ENCODE measurements at regions not wholly inside any gene's neighbourhood (a gene's known extent, or its start where the extent isn't known, plus 50 kb on each side); places are given as distances from the start of the nearest gene placed in this dataset.

DNA sequence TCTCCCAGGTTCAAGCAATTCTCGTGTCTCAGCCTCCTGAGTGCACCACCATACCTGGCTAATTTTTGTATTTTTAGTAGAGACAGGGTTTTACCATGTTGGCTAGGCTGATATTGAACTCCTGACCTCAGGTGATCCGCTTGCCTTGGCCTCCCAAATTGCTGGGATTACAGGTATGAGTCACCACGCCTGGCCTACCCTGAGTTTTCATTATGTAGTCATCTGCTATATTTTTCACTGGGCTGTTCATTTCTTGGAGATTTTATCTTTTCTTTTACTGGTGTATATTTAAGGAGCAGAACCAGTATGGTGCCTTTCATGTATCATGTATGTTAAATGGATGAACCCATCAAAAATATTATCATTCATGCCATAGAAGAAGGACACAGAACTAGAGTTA, 377.0 kb upstream of the ACTBL2 start:
- H3K4me1 ChIP-seq (ENCODE audit: control insufficient read depth, insufficient read depth, low read length, poor library complexity, severe bottlenecking), result peaks cover 14% of the 10 kb centered on the region
- no peaks in the 10 kb centered on the region for H3K36me3 ChIP-seq (ENCODE audit: control insufficient read depth, insufficient read depth, low read length)
- no peak overlapping the region for H3K4me3 ChIP-seq (ENCODE audit: extremely low read depth, insufficient read depth, low read length, poor library complexity, severe bottlenecking)
- H3K27ac ChIP-seq (ENCODE audit: low read depth, low read length, severe bottlenecking), result no peak overlapping the region
- WGBS, 2 experiments (ENCODE audit: insufficient coverage in 2 of 2), result 100% methylated on average over 1 of the region's 3 CpGs; no CpG with 5 or more reads in 1 of the 2 experiments
- peaks cover 10% of the 10 kb centered on the region for H3K9me3 ChIP-seq (ENCODE audit: control insufficient read depth, low read length)

DNA sequence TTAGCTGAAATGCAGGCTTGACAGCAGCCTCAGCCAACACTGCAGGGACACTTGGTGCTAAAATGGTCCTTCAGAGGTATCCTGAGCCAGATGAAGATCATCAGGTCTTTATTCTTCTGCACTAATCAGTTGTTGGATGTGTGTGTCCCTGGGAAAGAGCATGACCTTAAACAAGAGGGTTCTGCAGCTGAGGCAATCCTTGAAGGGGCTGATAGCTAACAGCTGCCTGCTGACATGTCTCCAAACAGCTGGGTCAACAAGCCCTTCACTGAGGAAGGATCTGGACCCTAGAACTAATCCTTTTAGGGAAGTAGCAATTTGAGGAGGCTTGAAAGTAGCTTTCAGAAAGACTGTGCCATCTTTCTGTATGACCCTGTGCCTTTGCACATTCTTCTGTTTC, 376.3 kb upstream of the ACTBL2 start:
- Histone ChIP-seq H3K27ac (ENCODE audit: low read depth, low read length, severe bottlenecking) (no peak overlapping the region), H3K4me1 (ENCODE audit: control insufficient read depth, insufficient read depth, low read length, poor library complexity, severe bottlenecking) (peaks cover 12% of the 10 kb centered on the region), H3K9me3 (ENCODE audit: control insufficient read depth, low read length) (peaks cover 10% of the 10 kb centered on the region), H3K4me3 (ENCODE audit: extremely low read depth, insufficient read depth, low read length, poor library complexity, severe bottlenecking) (no peak overlapping the region), H3K36me3 (ENCODE audit: control insufficient read depth, insufficient read depth, low read length) (no peaks in the 10 kb centered on the region)

DNA sequence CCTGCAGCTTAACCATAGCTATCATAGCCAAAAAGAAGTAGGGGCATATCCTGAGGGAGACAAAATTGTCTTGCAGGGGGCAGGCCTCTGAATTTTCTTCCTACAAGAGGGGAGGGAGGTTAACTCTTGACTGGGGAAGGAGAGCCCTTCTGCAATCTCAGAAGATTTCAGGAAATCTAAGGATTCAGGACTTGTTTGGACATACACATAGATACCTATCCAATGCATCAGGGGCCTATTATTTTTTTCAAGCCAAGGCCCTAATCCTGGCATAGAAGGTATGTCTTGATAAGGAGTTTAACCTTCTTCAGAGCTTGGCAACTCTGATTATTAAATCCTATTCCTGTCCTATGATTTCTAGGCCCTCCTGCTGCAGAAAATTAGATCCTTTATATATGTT, 375.1 kb upstream of the ACTBL2 start:
- Histone ChIP-seq H3K4me1 (ENCODE audit: control insufficient read depth, insufficient read depth, low read length, poor library complexity, severe bottlenecking) (peaks cover 2% of the 10 kb centered on the region), H3K36me3 (ENCODE audit: control insufficient read depth, insufficient read depth, low read length) (no peaks in the 10 kb centered on the region), H3K9me3 (ENCODE audit: control insufficient read depth, low read length) (peaks cover 10% of the 10 kb centered on the region), H3K4me3 (ENCODE audit: extremely low read depth, insufficient read depth, low read length, poor library complexity, severe bottlenecking) (no peak overlapping the region), H3K27ac (ENCODE audit: low read depth, low read length, severe bottlenecking) (no peak overlapping the region)

DNA sequence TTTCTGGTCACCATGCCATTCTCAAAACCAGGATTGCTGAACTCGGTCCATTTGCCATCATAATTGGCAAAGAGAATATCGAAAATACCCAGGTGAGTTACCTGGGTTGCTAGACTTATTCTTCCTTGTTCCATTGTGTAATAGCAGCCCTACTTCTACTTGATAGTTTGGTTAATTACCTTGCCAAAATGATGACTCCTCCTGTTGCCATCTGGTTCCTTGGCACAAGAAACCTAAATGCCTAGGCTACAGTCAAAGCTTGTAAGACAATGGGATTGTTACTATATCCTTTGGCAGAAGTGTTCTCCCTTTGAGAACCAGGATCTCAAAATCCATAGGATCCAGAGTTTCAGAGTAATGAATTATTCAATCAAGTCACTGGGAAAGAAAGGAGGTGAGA, 373.2 kb upstream of the ACTBL2 start:
- Histone ChIP-seq H3K4me1 (ENCODE audit: control insufficient read depth, insufficient read depth, low read length, poor library complexity, severe bottlenecking) (no peaks in the 10 kb centered on the region), H3K4me3 (ENCODE audit: extremely low read depth, insufficient read depth, low read length, poor library complexity, severe bottlenecking) (no peak overlapping the region), H3K36me3 (ENCODE audit: control insufficient read depth, insufficient read depth, low read length) (no peaks in the 10 kb centered on the region), H3K9me3 (ENCODE audit: control insufficient read depth, low read length) (no peaks in the 10 kb centered on the region), H3K27ac (ENCODE audit: low read depth, low read length, severe bottlenecking) (no peak overlapping the region)
- WGBS, 2 experiments (ENCODE audit: insufficient coverage in 2 of 2), result 83 to 90% methylated on average over 1 to 2 of the region's 2 CpGs

DNA sequence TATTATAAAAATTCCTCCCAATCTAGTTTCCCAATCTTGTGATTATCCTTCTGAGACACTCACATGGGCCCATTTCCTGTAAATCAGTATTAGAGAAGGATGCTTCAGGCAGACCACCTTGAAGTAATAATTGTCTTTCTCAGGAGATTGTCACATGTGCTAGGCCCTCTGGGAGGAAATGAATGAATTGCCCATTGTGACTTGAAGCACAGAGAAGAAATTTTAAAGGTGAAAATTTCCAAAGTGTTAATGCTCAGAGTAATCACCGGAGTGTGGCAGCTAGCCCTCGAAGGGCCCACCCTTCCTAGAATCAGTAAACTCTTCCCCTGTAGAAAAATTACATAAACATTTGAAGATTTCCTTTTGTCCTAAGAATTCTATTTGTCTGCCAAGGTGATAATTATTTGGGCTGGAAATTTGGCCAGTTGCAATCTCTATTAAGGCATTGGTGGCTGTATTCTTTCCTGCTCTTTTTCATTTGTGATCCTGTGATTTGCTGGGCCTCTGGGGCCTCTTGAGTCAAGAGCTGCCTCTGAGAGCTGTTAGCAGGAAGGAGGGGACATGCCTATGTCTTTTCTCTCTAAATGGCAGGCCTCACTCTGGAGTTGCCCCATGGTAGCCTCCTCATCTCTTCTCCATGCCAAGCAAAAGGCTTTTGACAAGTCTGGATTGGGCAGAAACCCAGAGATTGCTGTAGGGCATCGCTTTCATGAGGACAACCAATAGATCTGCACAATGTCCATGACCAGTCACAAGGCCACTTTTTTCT, 371.5 kb upstream of the ACTBL2 start:
- H3K4me1 ChIP-seq (ENCODE audit: control insufficient read depth, insufficient read depth, low read length, poor library complexity, severe bottlenecking), result no peaks in the 10 kb centered on the region
- WGBS, 2 experiments (ENCODE audit: insufficient coverage in 2 of 2), result 83% methylated on average over 1 of the region's 3 CpGs; no CpG with 5 or more reads in 1 of the 2 experiments
- H3K36me3 ChIP-seq (ENCODE audit: control insufficient read depth, insufficient read depth, low read length), result no peaks in the 10 kb centered on the region
- no peaks in the 10 kb centered on the region for H3K9me3 ChIP-seq (ENCODE audit: control insufficient read depth, low read length)
- H3K27ac ChIP-seq (ENCODE audit: low read depth, low read length, severe bottlenecking), result no peak overlapping the region
- no peak overlapping the region for H3K4me3 ChIP-seq (ENCODE audit: extremely low read depth, insufficient read depth, low read length, poor library complexity, severe bottlenecking)

DNA sequence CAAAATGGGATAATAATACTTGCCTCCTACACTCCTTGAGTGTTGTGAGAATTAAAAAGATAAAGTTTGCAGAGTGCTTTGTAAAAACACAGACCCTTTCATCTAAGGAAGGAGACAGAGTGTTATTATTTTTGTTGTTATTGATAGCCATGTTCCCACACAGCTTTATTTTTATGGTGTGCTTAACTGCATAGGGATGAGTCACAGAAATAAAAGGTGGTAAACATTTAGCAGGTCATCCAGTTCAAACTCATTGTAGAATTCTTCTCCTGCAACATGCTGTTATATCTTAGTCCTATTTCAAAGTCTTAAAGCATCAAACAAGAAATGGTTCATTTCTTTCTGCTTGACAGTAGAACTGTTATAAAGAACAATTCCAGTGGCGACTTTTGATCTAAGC, 367.5 kb upstream of the ACTBL2 start:
- Histone ChIP-seq H3K27ac (ENCODE audit: low read depth, low read length, severe bottlenecking) (no peak overlapping the region), H3K9me3 (ENCODE audit: control insufficient read depth, low read length) (no peaks in the 10 kb centered on the region), H3K4me1 (ENCODE audit: control insufficient read depth, insufficient read depth, low read length, poor library complexity, severe bottlenecking) (no peaks in the 10 kb centered on the region), H3K4me3 (ENCODE audit: extremely low read depth, insufficient read depth, low read length, poor library complexity, severe bottlenecking) (no peak overlapping the region), H3K36me3 (ENCODE audit: control insufficient read depth, insufficient read depth, low read length) (no peaks in the 10 kb centered on the region)
- 83 to 100% methylated on average over 1 of the region's 1 CpG for WGBS, 2 experiments (ENCODE audit: insufficient coverage in 2 of 2)

DNA sequence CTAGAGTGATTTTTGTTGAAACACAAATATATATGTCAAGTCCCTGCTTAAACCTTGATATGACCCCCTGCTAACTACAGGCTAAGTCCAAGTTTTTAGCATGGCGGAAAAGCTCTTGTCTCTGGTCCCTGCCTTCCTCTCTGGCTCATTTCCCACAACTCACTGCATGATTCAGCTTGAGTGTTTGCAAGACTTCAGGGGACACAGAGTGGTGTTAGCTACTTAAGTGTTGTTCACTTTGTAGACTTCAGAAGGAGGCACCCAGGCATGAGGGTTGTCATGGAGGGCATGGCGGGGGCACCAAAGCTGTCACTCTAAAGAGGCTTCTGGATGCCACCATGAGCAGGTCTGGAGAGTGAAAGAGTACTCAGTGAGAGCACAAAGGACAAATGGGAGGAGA, 362.4 kb upstream of the ACTBL2 start:
- Histone ChIP-seq H3K36me3 (ENCODE audit: control insufficient read depth, insufficient read depth, low read length) (no peaks in the 10 kb centered on the region), H3K9me3 (ENCODE audit: control insufficient read depth, low read length) (no peaks in the 10 kb centered on the region), H3K4me1 (ENCODE audit: control insufficient read depth, insufficient read depth, low read length, poor library complexity, severe bottlenecking) (peaks cover 21% of the 10 kb centered on the region), H3K27ac (ENCODE audit: low read depth, low read length, severe bottlenecking) (no peak overlapping the region), H3K4me3 (ENCODE audit: extremely low read depth, insufficient read depth, low read length, poor library complexity, severe bottlenecking) (no peak overlapping the region)
- 91 to 94% methylated on average over 1 to 2 of the region's 2 CpGs for WGBS, 2 experiments (ENCODE audit: insufficient coverage in 2 of 2)

DNA sequence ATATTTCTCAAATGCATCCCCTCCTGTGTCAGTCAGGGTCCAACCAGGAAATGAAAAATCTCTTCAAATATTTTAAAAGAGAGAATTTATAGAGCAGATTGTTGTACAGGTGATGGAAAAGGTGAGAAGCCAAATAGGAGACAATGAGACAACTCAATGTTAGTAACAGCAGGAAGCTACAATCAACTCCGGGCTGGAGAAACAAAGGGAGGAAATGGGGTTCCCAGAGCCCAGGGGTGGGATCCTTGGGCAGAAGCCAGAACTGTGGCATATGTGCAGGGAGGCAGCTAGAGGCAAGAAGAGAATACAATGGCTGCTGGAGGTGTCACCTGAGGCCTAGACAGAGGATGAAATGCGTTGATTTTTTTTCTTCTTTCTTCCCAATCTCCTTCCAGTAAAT, 361.8 kb upstream of the ACTBL2 start:
- no peak overlapping the region for H3K27ac ChIP-seq (ENCODE audit: low read depth, low read length, severe bottlenecking)
- H3K4me3 ChIP-seq (ENCODE audit: extremely low read depth, insufficient read depth, low read length, poor library complexity, severe bottlenecking), result no peak overlapping the region
- H3K4me1 ChIP-seq (ENCODE audit: control insufficient read depth, insufficient read depth, low read length, poor library complexity, severe bottlenecking), result peaks cover 21% of the 10 kb centered on the region
- no peaks in the 10 kb centered on the region for H3K36me3 ChIP-seq (ENCODE audit: control insufficient read depth, insufficient read depth, low read length)
- 67 to 95% methylated on average over 2 of the region's 2 CpGs for WGBS, 2 experiments (ENCODE audit: insufficient coverage in 2 of 2)
- H3K9me3 ChIP-seq (ENCODE audit: control insufficient read depth, low read length), result no peaks in the 10 kb centered on the region

DNA sequence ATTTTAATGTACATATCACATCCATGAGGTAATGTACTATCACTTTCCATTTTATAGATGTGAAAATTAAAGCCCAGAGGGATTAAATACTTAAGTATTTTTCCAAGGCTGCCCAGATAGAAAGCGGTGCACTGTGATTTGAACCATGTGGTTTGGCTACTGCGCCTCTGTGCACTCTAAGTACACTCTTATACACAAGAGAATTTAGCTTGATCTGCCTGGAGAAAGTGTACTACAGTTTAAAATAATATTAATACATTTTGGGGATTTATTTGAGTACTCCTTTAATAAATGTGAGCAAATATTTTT, 360.4 kb upstream of the ACTBL2 start:
- Histone ChIP-seq H3K4me1 (ENCODE audit: control insufficient read depth, insufficient read depth, low read length, poor library complexity, severe bottlenecking) (peaks cover 30% of the 10 kb centered on the region), H3K4me3 (ENCODE audit: extremely low read depth, insufficient read depth, low read length, poor library complexity, severe bottlenecking) (no peak overlapping the region), H3K9me3 (ENCODE audit: control insufficient read depth, low read length) (no peaks in the 10 kb centered on the region), H3K27ac (ENCODE audit: low read depth, low read length, severe bottlenecking) (peak overlapping the region; percentile 39), H3K36me3 (ENCODE audit: control insufficient read depth, insufficient read depth, low read length) (no peaks in the 10 kb centered on the region)
- WGBS, 2 experiments (ENCODE audit: insufficient coverage in 2 of 2), result no CpG with 5 or more reads among the region's 2 CpGs

DNA sequence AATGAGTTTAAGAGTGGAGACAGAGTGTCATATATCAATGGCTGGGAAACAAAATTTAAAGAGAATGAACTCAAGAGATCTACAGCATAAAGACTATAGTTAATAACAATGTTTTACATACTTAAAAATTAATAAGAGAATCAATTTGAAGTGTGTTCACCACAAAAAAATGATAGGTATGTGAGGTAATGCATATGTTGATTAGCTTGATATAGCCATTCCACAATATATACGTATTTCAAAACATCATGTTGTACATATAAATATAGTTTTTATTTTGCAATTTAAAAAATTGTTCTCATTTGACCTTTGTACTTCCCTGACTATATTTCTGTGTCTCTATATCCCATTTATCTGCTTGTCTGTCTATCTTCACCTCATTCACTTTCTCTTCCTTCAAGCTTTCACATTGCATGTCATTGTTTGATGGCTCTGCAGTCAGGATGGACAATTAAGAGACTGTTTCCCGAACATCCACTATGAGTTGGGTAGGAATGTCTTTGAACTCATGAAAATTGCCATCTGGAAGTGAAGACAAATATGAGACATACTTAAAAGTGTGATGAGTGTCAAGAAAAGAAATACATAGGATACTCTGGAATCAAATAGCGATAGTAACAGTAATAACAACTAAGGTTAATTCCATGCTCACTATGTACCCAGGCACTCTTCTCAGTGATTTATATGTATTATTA, 359.9 kb upstream of the ACTBL2 start:
- Histone ChIP-seq H3K9me3 (ENCODE audit: control insufficient read depth, low read length) (no peaks in the 10 kb centered on the region), H3K4me3 (ENCODE audit: extremely low read depth, insufficient read depth, low read length, poor library complexity, severe bottlenecking) (no peak overlapping the region), H3K36me3 (ENCODE audit: control insufficient read depth, insufficient read depth, low read length) (no peaks in the 10 kb centered on the region), H3K27ac (ENCODE audit: low read depth, low read length, severe bottlenecking) (peak overlapping the region; percentile 95), H3K4me1 (ENCODE audit: control insufficient read depth, insufficient read depth, low read length, poor library complexity, severe bottlenecking) (peaks cover 34% of the 10 kb centered on the region)
- whole genome bisulfite sequencing, 2 experiments (ENCODE audit: insufficient coverage in 2 of 2), result 60% methylated on average over 1 of the region's 3 CpGs; no CpG with 5 or more reads in 1 of the 2 experiments

DNA sequence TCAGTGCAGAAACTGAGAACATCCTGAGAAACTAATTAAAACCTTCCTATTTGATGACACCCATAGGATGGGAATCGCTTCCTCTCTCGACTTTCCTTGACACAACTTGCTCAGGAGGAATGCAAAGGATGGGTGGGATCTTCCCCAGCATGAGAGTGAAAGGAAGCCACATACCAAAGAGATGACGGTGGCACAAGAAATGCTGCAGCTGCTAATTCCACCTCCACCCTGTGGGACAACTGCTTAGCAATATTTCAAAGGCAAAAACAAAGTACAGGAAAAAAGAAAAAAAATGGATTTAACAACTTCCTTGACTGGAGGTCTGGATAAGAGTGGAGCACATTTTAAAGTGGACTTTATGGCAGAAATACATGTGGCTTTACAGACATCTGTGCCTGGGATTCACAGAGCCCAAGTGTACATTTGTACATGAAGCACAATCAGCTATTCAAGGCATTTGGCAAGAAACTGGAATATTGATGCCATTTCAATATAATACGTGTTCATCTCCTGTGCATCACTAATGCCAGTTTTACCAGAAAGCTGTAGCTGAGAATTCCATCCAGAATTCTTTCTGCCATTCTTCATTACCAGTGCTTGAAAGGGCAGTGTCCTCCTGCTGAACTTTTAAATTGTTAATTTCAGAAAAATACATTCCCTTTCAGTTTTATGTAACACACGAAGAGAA, 359.2 kb upstream of the ACTBL2 start:
- Histone ChIP-seq H3K36me3 (ENCODE audit: control insufficient read depth, insufficient read depth, low read length) (no peaks in the 10 kb centered on the region), H3K9me3 (ENCODE audit: control insufficient read depth, low read length) (peaks cover 4% of the 10 kb centered on the region), H3K4me3 (ENCODE audit: extremely low read depth, insufficient read depth, low read length, poor library complexity, severe bottlenecking) (no peak overlapping the region), H3K4me1 (ENCODE audit: control insufficient read depth, insufficient read depth, low read length, poor library complexity, severe bottlenecking) (peaks cover 34% of the 10 kb centered on the region), H3K27ac (ENCODE audit: low read depth, low read length, severe bottlenecking) (peak overlapping the region; percentile 95)
- 40 to 80% methylated on average over 1 of the region's 5 CpGs for WGBS, 2 experiments (ENCODE audit: insufficient coverage in 2 of 2)

Measured in mesodermal cell (in vitro differentiated cells).